ENCODE measurements at regions not wholly inside any gene's neighbourhood (a gene's known extent, or its start where the extent isn't known, plus 50 kb on each side); places are given as distances from the start of the nearest gene placed in this dataset.

DNA sequence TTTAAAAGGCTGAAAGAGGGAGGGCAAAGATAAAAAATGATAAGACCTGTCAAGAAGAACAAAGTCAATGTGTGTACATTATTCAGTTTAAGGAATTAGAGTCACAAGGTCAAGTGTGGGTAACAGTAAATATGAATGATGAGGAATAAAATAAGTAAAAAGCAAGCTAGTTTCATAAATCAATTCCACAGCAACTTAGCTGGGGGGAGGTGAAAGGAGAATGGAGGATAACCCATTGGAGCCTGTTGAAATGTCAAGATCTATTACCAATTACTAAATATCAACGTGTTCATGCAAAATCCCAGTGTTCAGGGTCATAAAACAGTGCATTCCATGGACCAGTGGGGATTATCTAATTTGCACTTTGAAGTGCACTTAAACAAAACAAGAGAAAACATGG, 242.9 kb downstream of the TBX18 start:
- no peak overlapping the region for H3K4me2 ChIP-seq (ENCODE audit: control insufficient read depth, extremely low read depth, insufficient read depth, low read depth, low read length)
- H3K4me3 ChIP-seq (ENCODE audit: control insufficient read depth in 2 of 3, extremely low read depth in 1 of 3, insufficient read depth in 2 of 3, low read depth in 1 of 3, low read length in 3 of 3): no peak overlapping the region
- H3K9me1 ChIP-seq (ENCODE audit: control insufficient read depth, extremely low read depth, insufficient read depth, low read length): no peaks in the 10 kb centered on the region
- H3K9ac ChIP-seq (ENCODE audit: control insufficient read depth, extremely low read depth, insufficient read depth, low read length): no peak overlapping the region
- H4K20me1 ChIP-seq (ENCODE audit: control insufficient read depth, extremely low read depth, insufficient read depth, low read length): no peaks in the 10 kb centered on the region
- no peak for FAIRE-seq
- H3K4me1 ChIP-seq (ENCODE audit: control insufficient read depth, extremely low read depth, insufficient read depth, low read length): no peaks in the 10 kb centered on the region
- H3K79me2 ChIP-seq (ENCODE audit: control insufficient read depth, insufficient read depth, low read length): no peaks in the 10 kb centered on the region
- H3K27ac ChIP-seq (ENCODE audit: control insufficient read depth, insufficient read depth, low read length): no peak overlapping the region
- dilution Hi-C loops (cut with MboI; ENCODE audit: extremely low pct_ligation_motif_present, low sequenced_read_pairs): no loop called here
- no peak overlapping the region for H2AFZ ChIP-seq (ENCODE audit: control insufficient read depth, low read length)
- no peaks in the 10 kb centered on the region for H3K27me3 ChIP-seq (ENCODE audit: control insufficient read depth, extremely low read depth, insufficient read depth, low read length)
- no peaks in the 10 kb centered on the region for H3K9me3 ChIP-seq (ENCODE audit: control insufficient read depth, low read depth, low read length)
- no peaks in the 10 kb centered on the region for H3K36me3 ChIP-seq (ENCODE audit: control insufficient read depth in 2 of 2, extremely low read depth in 1 of 2, insufficient read depth in 2 of 2, low read length in 2 of 2)
- no peak for TF ChIP-seq EZH2 (IDR thresholded peaks at IDR 0.05; ENCODE audit: low read length)
- no peak for TF ChIP-seq CTCF (optimal IDR thresholded peaks at IDR 0.05 in 1 of 3, IDR thresholded peaks at IDR 0.05 in 1 of 3, conservative IDR thresholded peaks at IDR 0.05 in 1 of 3; ENCODE audit: extremely low read depth in 1 of 3, insufficient read depth in 2 of 3, low read length in 3 of 3)
- no peak for DNase-seq (ENCODE audit: low read depth, low spot score)

- TF ChIP-seq CTCF (optimal IDR thresholded peaks at IDR 0.05 in 1 of 3, IDR thresholded peaks at IDR 0.05 in 1 of 3, conservative IDR thresholded peaks at IDR 0.05 in 1 of 3; ENCODE audit: extremely low read depth in 1 of 3, insufficient read depth in 2 of 3, low read length in 3 of 3): no peak
- no peak for TF ChIP-seq EZH2 (IDR thresholded peaks at IDR 0.05; ENCODE audit: low read length)
- H3K27ac ChIP-seq (ENCODE audit: control insufficient read depth, insufficient read depth, low read length): no peak overlapping the region
- H3K27me3 ChIP-seq (ENCODE audit: control insufficient read depth, extremely low read depth, insufficient read depth, low read length): no peaks in the 10 kb centered on the region
- no peaks in the 10 kb centered on the region for H3K9me3 ChIP-seq (ENCODE audit: control insufficient read depth, low read depth, low read length)
- dilution Hi-C loops (cut with MboI; ENCODE audit: extremely low pct_ligation_motif_present, low sequenced_read_pairs): no loop called here
- no peaks in the 10 kb centered on the region for H3K79me2 ChIP-seq (ENCODE audit: control insufficient read depth, insufficient read depth, low read length)
- H3K4me2 ChIP-seq (ENCODE audit: control insufficient read depth, extremely low read depth, insufficient read depth, low read depth, low read length): no peak overlapping the region
- no peaks in the 10 kb centered on the region for H4K20me1 ChIP-seq (ENCODE audit: control insufficient read depth, extremely low read depth, insufficient read depth, low read length)
- FAIRE-seq (no peak), DNase-seq (ENCODE audit: low read depth, low spot score) (no peak)
- no peak overlapping the region for H2AFZ ChIP-seq (ENCODE audit: control insufficient read depth, low read length)
- H3K4me3 ChIP-seq (ENCODE audit: control insufficient read depth in 2 of 3, extremely low read depth in 1 of 3, insufficient read depth in 2 of 3, low read depth in 1 of 3, low read length in 3 of 3): no peak overlapping the region
- H3K4me1 ChIP-seq (ENCODE audit: control insufficient read depth, extremely low read depth, insufficient read depth, low read length): no peaks in the 10 kb centered on the region
- H3K9me1 ChIP-seq (ENCODE audit: control insufficient read depth, extremely low read depth, insufficient read depth, low read length): no peaks in the 10 kb centered on the region
- H3K36me3 ChIP-seq (ENCODE audit: control insufficient read depth in 2 of 2, extremely low read depth in 1 of 2, insufficient read depth in 2 of 2, low read length in 2 of 2): no peaks in the 10 kb centered on the region
- no peak overlapping the region for H3K9ac ChIP-seq (ENCODE audit: control insufficient read depth, extremely low read depth, insufficient read depth, low read length)
Measured at GRCh38 chr6:84517741-84518530, 246.5 kb downstream of the TBX18 start.

All from keratinocyte (primary cell).